ENCODE measurements at regions not wholly inside any gene's neighbourhood (a gene's known extent, or its start where the extent isn't known, plus 50 kb on each side); places are given as distances from the start of the nearest gene placed in this dataset.

DNA sequence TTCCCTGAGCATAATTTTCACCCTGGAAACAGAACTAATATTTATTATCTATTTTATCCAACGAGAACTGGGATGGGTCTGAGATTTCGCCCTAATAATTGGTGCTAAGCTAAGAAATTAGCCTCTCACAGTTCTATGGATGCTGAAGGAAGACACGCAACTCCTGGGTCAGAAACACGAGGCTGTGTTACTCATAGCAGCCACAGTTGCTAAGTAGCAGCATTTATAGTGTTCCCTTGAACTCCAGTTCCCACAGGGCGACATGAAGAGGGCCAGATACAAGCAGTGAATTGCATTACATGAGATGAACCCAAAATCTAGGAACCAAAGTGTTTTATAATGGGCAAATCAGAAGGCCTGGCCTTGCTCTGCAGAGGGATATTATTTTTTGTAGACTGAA is 109.8 kb upstream of the AGR3 start:
- peaks cover 2% of the 10 kb centered on the region for H3K36me3 Mint-ChIP-seq
- DNase-seq (ENCODE audit: low spot score in 2 of 2, unreplicated experiment in 2 of 2) = no peak
- TF ChIP-seq, protein P1, sequence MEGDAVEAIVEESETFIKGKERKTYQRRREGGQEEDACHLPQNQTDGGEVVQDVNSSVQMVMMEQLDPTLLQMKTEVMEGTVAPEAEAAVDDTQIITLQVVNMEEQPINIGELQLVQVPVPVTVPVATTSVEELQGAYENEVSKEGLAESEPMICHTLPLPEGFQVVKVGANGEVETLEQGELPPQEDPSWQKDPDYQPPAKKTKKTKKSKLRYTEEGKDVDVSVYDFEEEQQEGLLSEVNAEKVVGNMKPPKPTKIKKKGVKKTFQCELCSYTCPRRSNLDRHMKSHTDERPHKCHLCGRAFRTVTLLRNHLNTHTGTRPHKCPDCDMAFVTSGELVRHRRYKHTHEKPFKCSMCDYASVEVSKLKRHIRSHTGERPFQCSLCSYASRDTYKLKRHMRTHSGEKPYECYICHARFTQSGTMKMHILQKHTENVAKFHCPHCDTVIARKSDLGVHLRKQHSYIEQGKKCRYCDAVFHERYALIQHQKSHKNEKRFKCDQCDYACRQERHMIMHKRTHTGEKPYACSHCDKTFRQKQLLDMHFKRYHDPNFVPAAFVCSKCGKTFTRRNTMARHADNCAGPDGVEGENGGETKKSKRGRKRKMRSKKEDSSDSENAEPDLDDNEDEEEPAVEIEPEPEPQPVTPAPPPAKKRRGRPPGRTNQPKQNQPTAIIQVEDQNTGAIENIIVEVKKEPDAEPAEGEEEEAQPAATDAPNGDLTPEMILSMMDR (IDR thresholded peaks at IDR 0.05; ENCODE audit: unreplicated experiment) = no peak
- no peak overlapping the region for H3K27ac Mint-ChIP-seq
- H3K9me3 Mint-ChIP-seq = peaks cover 10% of the 10 kb centered on the region
- peaks cover 20% of the 10 kb centered on the region for H3K4me1 Mint-ChIP-seq
- no peak overlapping the region for H3K4me3 Mint-ChIP-seq
- H3K27me3 Mint-ChIP-seq (ENCODE audit: low read depth) = no peaks in the 10 kb centered on the region

DNA sequence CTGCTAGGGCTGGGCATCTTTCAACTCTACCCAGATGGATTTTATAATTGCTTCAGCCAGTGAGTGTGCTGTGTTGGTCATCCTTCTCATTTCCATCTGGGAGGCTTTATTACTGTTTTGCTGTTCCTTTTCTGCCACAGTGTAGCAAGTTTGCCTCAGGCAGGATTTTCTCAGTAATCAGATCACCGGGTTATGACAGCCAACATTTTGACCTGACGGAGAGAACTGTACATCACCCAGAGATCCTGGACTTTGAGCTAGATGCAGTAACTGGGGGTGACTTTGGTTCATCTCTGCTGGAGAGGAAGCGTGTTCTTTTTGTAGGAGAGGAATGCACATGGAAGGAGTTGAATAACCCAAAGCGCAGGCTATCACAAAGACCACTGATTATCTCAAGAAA is 111.8 kb upstream of the AGR3 start:
- H3K4me3 Mint-ChIP-seq = no peak overlapping the region
- no peak for DNase-seq (ENCODE audit: low spot score in 2 of 2, unreplicated experiment in 2 of 2)
- peaks cover 20% of the 10 kb centered on the region for H3K4me1 Mint-ChIP-seq
- no peaks in the 10 kb centered on the region for H3K27me3 Mint-ChIP-seq (ENCODE audit: low read depth)
- peaks cover 2% of the 10 kb centered on the region for H3K36me3 Mint-ChIP-seq
- TF ChIP-seq, protein P1 (IDR thresholded peaks at IDR 0.05; ENCODE audit: unreplicated experiment) = no peak
- H3K27ac Mint-ChIP-seq = no peak overlapping the region
- peaks cover 24% of the 10 kb centered on the region for H3K9me3 Mint-ChIP-seq

DNA sequence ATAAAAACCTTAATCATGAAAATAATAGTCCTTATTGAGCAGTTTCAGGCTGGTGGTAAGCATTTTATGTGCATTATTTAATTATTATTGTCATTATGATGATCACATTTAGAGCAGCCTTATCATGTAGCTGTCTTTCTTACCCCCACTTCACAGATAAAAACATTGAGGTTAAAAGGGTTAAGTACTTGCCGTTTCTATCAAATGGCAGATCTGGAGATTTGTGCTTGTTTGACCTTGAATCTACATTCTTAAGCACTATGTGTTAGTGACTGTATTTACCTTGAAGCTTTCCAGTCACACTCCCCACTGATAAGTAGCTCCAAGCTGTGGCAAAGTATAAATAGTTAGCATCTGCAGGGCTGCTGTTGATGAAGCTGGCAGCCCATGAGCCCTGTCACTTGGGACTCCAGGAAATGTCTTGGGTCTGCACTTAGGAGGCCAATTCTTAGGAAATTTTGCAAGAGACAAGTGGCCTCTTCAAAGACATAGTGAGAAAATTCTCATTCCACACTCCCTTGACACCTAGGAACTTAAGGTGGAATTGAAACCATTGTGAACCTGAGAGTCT is 116.8 kb upstream of the AGR3 start:
- H3K27me3 Mint-ChIP-seq (ENCODE audit: low read depth) = no peaks in the 10 kb centered on the region
- no peak for DNase-seq (ENCODE audit: low spot score in 2 of 2, unreplicated experiment in 2 of 2)
- H3K9me3 Mint-ChIP-seq = peaks cover 32% of the 10 kb centered on the region
- peaks cover 2% of the 10 kb centered on the region for H3K4me1 Mint-ChIP-seq
- TF ChIP-seq, protein P1 (IDR thresholded peaks at IDR 0.05; ENCODE audit: unreplicated experiment) = no peak
- H3K27ac Mint-ChIP-seq = no peak overlapping the region
- no peak overlapping the region for H3K4me3 Mint-ChIP-seq
- peaks cover 2% of the 10 kb centered on the region for H3K36me3 Mint-ChIP-seq

DNA sequence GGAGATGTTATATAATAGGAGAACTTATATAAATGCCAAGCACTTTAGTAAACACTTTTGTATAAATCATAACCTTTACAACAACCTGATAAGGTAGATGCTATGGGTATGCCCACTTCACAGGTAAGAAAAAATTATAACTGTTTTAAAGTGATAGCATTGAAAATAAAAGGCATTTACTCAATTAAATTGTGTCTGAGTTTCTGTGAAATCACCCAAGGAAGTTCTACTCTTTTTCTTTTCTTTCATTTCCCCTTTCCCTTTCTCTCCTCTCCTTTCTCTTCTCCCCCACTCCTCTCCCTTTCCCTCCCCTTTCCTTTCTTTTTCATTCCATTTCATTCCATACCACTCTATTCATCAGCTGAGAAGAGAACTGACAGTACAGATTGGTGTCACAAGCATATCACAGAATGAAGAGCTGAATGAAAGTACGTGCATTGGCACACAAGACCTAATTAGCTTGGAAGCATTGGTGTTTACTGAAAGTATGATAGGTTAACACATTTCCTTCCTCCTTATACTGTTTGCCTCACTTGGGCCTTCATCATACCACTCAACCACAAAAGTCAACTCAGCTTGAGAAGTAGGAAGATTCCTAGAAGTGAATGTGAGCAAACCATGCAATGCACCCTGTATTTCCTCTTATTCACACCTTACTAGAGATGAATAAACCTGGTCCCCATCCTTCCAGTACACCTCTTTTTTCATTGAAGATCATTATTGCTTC is 117.9 kb upstream of the AGR3 start:
- Mint-ChIP-seq H3K36me3 (peaks cover 6% of the 10 kb centered on the region), H3K4me3 (no peak overlapping the region), H3K27ac (no peak overlapping the region), H3K27me3 (ENCODE audit: low read depth) (no peaks in the 10 kb centered on the region), H3K4me1 (peaks cover 2% of the 10 kb centered on the region), H3K9me3 (peaks cover 43% of the 10 kb centered on the region)
- no peak for DNase-seq (ENCODE audit: low spot score in 2 of 2, unreplicated experiment in 2 of 2)
- TF ChIP-seq, protein P1 (IDR thresholded peaks at IDR 0.05; ENCODE audit: unreplicated experiment) = no peak

DNA sequence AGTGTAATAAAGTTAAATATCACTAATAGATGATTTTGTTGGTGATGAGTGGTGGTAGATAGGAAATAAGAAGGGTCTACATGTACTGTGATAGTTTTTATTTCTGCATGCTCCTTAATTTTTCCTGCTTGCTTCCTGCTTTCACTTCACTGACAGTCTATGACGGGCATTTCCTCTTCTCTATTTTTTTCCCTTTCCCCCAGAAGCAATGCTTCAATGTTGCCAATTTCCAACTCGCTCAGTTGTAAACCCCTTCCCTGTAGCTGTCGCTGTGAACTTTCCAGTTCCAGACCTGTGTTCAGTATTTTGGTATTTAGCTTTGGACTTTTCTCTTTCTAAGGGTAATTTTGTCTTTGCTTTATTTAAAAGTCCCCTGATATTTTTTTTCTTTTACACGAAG is 123.5 kb upstream of the AGR3 start:
- H3K4me1 Mint-ChIP-seq = peaks cover 2% of the 10 kb centered on the region
- H3K27ac Mint-ChIP-seq = no peak overlapping the region
- TF ChIP-seq, protein P1 (IDR thresholded peaks at IDR 0.05; ENCODE audit: unreplicated experiment) = no peak
- no peak for DNase-seq (ENCODE audit: low spot score in 2 of 2, unreplicated experiment in 2 of 2)
- H3K36me3 Mint-ChIP-seq = peaks cover 9% of the 10 kb centered on the region
- H3K4me3 Mint-ChIP-seq = no peak overlapping the region
- H3K9me3 Mint-ChIP-seq = peaks cover 37% of the 10 kb centered on the region
- H3K27me3 Mint-ChIP-seq (ENCODE audit: low read depth) = no peaks in the 10 kb centered on the region
